Prostate gland (tissue), 2 donors: ENCODE measurements at regions not wholly inside any gene's neighbourhood (a gene's known extent, or its start where the extent isn't known, plus 50 kb on each side); places are given as distances from the start of the nearest gene placed in this dataset.

ENCODE experiments used
- POLR2A ChIP-seq: fragments of 450-650 bp; IDR thresholded peaks from one replicate; pipeline ENCODE4 v1.6.1; 2016; ENCODE audit warnings: antibody characterized with exemption, mild to moderate bottlenecking
- POLR2AphosphoS5 ChIP-seq: sonication (generic); formaldehyde crosslinking; IDR thresholded peaks from one replicate; pipeline ENCODE4 v1.6.1; 2017; ENCODE audit warnings: antibody characterized with exemption
- TF ChIP-seq, protein P1 (sequence below), 4 experiments: fragments of 200-600 bp in 2 of 4; fragments of 450-650 bp in 2 of 4; sonication (generic) in 2 of 4; IDR thresholded peaks; 1 replicate in 3 of 4; 2 replicates in 1 of 4; pipeline ENCODE4 v1.5.1; 2016 to 2019; ENCODE audit warnings: antibody characterized with exemption in 4 of 4, mild to moderate bottlenecking in 2 of 4, moderate library complexity in 2 of 4

DNA sequence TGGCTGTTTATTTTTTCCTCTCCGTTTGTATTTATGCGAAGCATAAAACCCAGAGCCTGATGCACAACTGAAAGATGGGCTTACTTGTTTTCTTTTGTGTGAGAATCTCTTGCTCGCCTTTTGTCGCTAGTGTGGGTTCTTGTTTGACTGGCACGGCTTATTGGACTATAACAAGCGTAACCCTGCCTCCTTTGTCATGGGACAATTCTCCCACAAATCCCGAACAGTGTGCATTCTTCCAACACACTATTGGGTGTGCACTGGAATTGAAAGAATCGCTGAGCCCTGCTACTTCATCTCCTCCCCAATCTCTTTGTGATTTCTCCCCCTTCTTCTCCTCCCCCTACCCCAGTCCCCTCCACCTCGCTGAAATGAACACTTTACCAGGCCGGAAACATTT, 110.8 kb downstream of the ZIC5 start:
- TF ChIP-seq, protein P1, sequence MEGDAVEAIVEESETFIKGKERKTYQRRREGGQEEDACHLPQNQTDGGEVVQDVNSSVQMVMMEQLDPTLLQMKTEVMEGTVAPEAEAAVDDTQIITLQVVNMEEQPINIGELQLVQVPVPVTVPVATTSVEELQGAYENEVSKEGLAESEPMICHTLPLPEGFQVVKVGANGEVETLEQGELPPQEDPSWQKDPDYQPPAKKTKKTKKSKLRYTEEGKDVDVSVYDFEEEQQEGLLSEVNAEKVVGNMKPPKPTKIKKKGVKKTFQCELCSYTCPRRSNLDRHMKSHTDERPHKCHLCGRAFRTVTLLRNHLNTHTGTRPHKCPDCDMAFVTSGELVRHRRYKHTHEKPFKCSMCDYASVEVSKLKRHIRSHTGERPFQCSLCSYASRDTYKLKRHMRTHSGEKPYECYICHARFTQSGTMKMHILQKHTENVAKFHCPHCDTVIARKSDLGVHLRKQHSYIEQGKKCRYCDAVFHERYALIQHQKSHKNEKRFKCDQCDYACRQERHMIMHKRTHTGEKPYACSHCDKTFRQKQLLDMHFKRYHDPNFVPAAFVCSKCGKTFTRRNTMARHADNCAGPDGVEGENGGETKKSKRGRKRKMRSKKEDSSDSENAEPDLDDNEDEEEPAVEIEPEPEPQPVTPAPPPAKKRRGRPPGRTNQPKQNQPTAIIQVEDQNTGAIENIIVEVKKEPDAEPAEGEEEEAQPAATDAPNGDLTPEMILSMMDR (IDR thresholded peaks at IDR 0.05), result no peak
- no peak for TF ChIP-seq POLR2A
- no peak for TF ChIP-seq POLR2AphosphoS5
